Transverse colon (tissue), 4 donors: ENCODE measurements at regions not wholly inside any gene's neighbourhood (a gene's known extent, or its start where the extent isn't known, plus 50 kb on each side); places are given as distances from the start of the nearest gene placed in this dataset.

Experiments used
- CTCF ChIP-seq, 5 experiments: fragments of 200-600 bp in 3 of 5; fragments of 450-650 bp in 2 of 5; sonication (generic) in 3 of 5; IDR thresholded peaks; 1 replicate in 2 of 5; 2 replicates in 3 of 5; pipeline ENCODE4 v1.5.1; 2016 to 2017; ENCODE audit warnings: antibody characterized with exemption in 5 of 5, inconsistent platforms in 3 of 5, mild to moderate bottlenecking in 2 of 5, moderate library complexity in 1 of 5
- EP300 ChIP-seq: sonication (generic); formaldehyde crosslinking; IDR thresholded peaks from one replicate; pipeline ENCODE4 v1.6.1; 2017; ENCODE audit warnings: antibody characterized with exemption, low read depth
- POLR2A ChIP-seq: fragments of 450-650 bp; IDR thresholded peaks from one replicate; pipeline ENCODE4 v1.6.1; 2016; ENCODE audit warnings: antibody characterized with exemption, mild to moderate bottlenecking, moderate library complexity
- POLR2AphosphoS5 ChIP-seq, 3 donors: sonication (generic); formaldehyde crosslinking; IDR thresholded peaks; one replicate each; pipeline ENCODE4 v1.6.1; 2016; ENCODE audit warnings: antibody characterized with exemption in 3 of 3

- TF ChIP-seq CTCF (IDR thresholded peaks at IDR 0.05) (no peak), POLR2AphosphoS5 (IDR thresholded peaks at IDR 0.05) (no peak), POLR2A (no peak), EP300 (no peak)
Observed at GRCh38 chrX:30488092-30488491, 89.5 kb downstream of the TASL start.
